SK-N-MC (cell line): ENCODE measurements at regions not wholly inside any gene's neighbourhood (a gene's known extent, or its start where the extent isn't known, plus 50 kb on each side); places are given as distances from the start of the nearest gene placed in this dataset.

Experiments
- DNase-seq: peaks from one replicate; pipeline ENCODE4 v3.0.0-alpha.2; 2011; ENCODE audit warnings: low read depth, low spot score
- H3K27ac ChIP-seq: fragments of 200-600 bp; sonication (generic); 2 replicates; pipeline ENCODE4 v1.5.1; 2016; ENCODE audit warnings: mixed run types
- H3K36me3 ChIP-seq: fragments of 200-600 bp; sonication (generic); 2 replicates; pipeline ENCODE4 v1.6.1; 2017; ENCODE audit warnings: antibody characterized with exemption, low read length, mixed read lengths; ENCODE audit not compliant: insufficient read depth
- H3K4me3 ChIP-seq: fragments of 200-600 bp; sonication (generic); 2 replicates; pipeline ENCODE4 v1.5.1; 2016
- H3K9ac ChIP-seq: fragments of 200-600 bp; sonication (generic); 2 replicates; pipeline ENCODE4 v1.8.0; 2017; ENCODE audit warnings: mixed run types, mixed read lengths; ENCODE audit not compliant: insufficient read length
- H3K9me3 ChIP-seq: fragments of 200-600 bp; sonication (generic); 2 replicates; pipeline ENCODE4 v1.6.1; 2017; ENCODE audit warnings: low read depth, mild to moderate bottlenecking, antibody characterized with exemption, low read length, moderate library complexity, mixed read lengths
- EZH2 ChIP-seq: fragments of 200-600 bp; sonication (generic); IDR thresholded peaks from one replicate; pipeline ENCODE4 v1.6.1; 2017; ENCODE audit warnings: antibody characterized with exemption
- FOXP2 ChIP-seq: optimal IDR thresholded peaks from 2 replicates; pipeline ENCODE3; 2011; ENCODE audit warnings: mild to moderate bottlenecking, moderate library complexity; ENCODE audit not compliant: insufficient read depth; ENCODE audit errors: extremely low read length, control extremely low read depth
- POLR2AphosphoS5 ChIP-seq: IDR thresholded peaks from 2 replicates; pipeline ENCODE4 v1.6.1; 2012; ENCODE audit warnings: mild to moderate bottlenecking, low read depth, low read length, borderline replicate concordance

- Histone ChIP-seq H3K9ac (no peak overlapping the region), H3K27ac (no peak overlapping the region), H3K4me3 (no peak overlapping the region), H3K9me3 (no peaks in the 10 kb centered on the region), H3K36me3 (no peaks in the 10 kb centered on the region)
- TF ChIP-seq FOXP2 (no peak), EZH2 (no peak)
- no peak for DNase-seq
Measured at GRCh38 chr3:109480014-109480413, 142.7 kb upstream of the DPPA4 start.

GRCh38 chr3:109478614-109479013 is 141.3 kb upstream of the DPPA4 start:
- Histone ChIP-seq H3K9ac (no peak overlapping the region), H3K36me3 (no peaks in the 10 kb centered on the region), H3K4me3 (no peak overlapping the region), H3K9me3 (no peaks in the 10 kb centered on the region), H3K27ac (no peak overlapping the region)
- TF ChIP-seq POLR2AphosphoS5 (no peak), EZH2 (no peak), FOXP2 (no peak)
- DNase-seq: no peak

GRCh38 chr3:109460961-109461360 is 123.6 kb upstream of the DPPA4 start:
- Histone ChIP-seq H3K36me3 (no peaks in the 10 kb centered on the region), H3K4me3 (no peak overlapping the region), H3K9me3 (no peaks in the 10 kb centered on the region), H3K9ac (no peak overlapping the region), H3K27ac (no peak overlapping the region)
- DNase-seq: no peak
- TF ChIP-seq EZH2 (no peak), FOXP2 (no peak), POLR2AphosphoS5 (no peak)

GRCh38 chr3:109445210-109445609 is 107.9 kb upstream of the DPPA4 start:
- H3K36me3 ChIP-seq: no peaks in the 10 kb centered on the region
- no peak for DNase-seq
- TF ChIP-seq FOXP2 (no peak), POLR2AphosphoS5 (no peak)
- no peaks in the 10 kb centered on the region for H3K9me3 ChIP-seq
- no peak overlapping the region for H3K27ac ChIP-seq
- H3K9ac ChIP-seq: no peak overlapping the region
- no peak overlapping the region for H3K4me3 ChIP-seq

- Histone ChIP-seq H3K27ac (no peak overlapping the region), H3K4me3 (no peak overlapping the region), H3K9ac (no peak overlapping the region), H3K9me3 (no peaks in the 10 kb centered on the region), H3K36me3 (no peaks in the 10 kb centered on the region)
- no peak for TF ChIP-seq POLR2AphosphoS5
- TF ChIP-seq FOXP2: no peak
- TF ChIP-seq EZH2: no peak
- no peak for DNase-seq
Measured at GRCh38 chr3:109442531-109442930, 105.2 kb upstream of the DPPA4 start.

GRCh38 chr3:109440353-109440752 is 103.0 kb upstream of the DPPA4 start:
- DNase-seq: no peak
- no peaks in the 10 kb centered on the region for H3K36me3 ChIP-seq
- no peak overlapping the region for H3K27ac ChIP-seq
- H3K9me3 ChIP-seq: no peaks in the 10 kb centered on the region
- TF ChIP-seq EZH2 (no peak), FOXP2 (no peak), POLR2AphosphoS5 (no peak)
- H3K9ac ChIP-seq: no peak overlapping the region
- H3K4me3 ChIP-seq: no peak overlapping the region

GRCh38 chr3:109432833-109433232 is 95.5 kb upstream of the DPPA4 start:
- no peaks in the 10 kb centered on the region for H3K36me3 ChIP-seq
- no peak overlapping the region for H3K27ac ChIP-seq
- no peak for TF ChIP-seq POLR2AphosphoS5
- no peak overlapping the region for H3K4me3 ChIP-seq
- H3K9ac ChIP-seq: no peak overlapping the region
- DNase-seq: no peak
- no peaks in the 10 kb centered on the region for H3K9me3 ChIP-seq

GRCh38 chr3:109430911-109431563 is 93.7 kb upstream of the DPPA4 start:
- Histone ChIP-seq H3K9ac (no peak overlapping the region), H3K4me3 (no peak overlapping the region), H3K9me3 (no peaks in the 10 kb centered on the region), H3K27ac (no peak overlapping the region), H3K36me3 (no peaks in the 10 kb centered on the region)
- DNase-seq: no peak
- no peak for TF ChIP-seq FOXP2
- no peak for TF ChIP-seq EZH2
- no peak for TF ChIP-seq POLR2AphosphoS5

- no peak for TF ChIP-seq FOXP2
- no peak for TF ChIP-seq EZH2
- no peak for TF ChIP-seq POLR2AphosphoS5
- DNase-seq: no peak
- Histone ChIP-seq H3K36me3 (no peaks in the 10 kb centered on the region), H3K9ac (no peak overlapping the region), H3K27ac (no peak overlapping the region), H3K4me3 (no peak overlapping the region), H3K9me3 (no peaks in the 10 kb centered on the region)
Measured at GRCh38 chr3:109413049-109413448, 75.7 kb upstream of the DPPA4 start.

- no peak overlapping the region for H3K27ac ChIP-seq
- no peak overlapping the region for H3K9ac ChIP-seq
- no peak for DNase-seq
- H3K9me3 ChIP-seq: no peaks in the 10 kb centered on the region
- H3K4me3 ChIP-seq: no peak overlapping the region
- TF ChIP-seq FOXP2 (no peak), POLR2AphosphoS5 (no peak), EZH2 (no peak)
- H3K36me3 ChIP-seq: no peaks in the 10 kb centered on the region
Measured at GRCh38 chr3:109411547-109411946, 74.2 kb upstream of the DPPA4 start.
